Smooth muscle cell of the brain vasculature (primary cell): ENCODE measurements at regions not wholly inside any gene's neighbourhood (a gene's known extent, or its start where the extent isn't known, plus 50 kb on each side); places are given as distances from the start of the nearest gene placed in this dataset.

Source experiments
- DNase-seq: peaks from one replicate; pipeline ENCODE4 v3.0.0-alpha.2; 2012; ENCODE audit warnings: low read depth, low spot score

DNA sequence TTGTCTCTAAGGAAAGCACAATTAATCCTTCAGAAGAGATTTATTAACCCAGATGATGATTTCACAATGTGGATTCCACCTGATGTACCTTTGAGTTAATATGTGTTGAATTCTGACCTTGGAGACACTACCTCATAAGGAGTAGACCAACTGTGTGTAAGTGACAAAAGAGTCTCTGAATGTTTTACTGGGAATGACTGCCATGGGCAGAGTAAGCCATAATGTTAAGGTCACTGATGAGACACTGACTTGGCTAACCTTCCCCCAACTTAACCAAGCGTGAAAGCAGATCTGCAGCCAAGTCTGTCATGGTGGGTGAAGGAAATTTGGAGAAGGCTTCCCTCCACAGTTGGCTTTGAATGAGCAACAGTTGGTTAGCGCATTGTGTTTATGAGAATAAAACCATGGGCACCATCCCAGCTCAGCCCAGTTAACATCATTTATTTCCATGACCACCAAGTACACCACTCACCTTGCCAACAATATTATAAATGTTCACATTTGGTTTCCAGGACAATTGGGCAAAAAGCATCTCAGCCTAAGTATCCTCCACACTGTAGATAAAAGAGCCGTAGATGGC is 618.5 kb downstream of the KCNJ2 start:
- no peak for DNase-seq

DNA sequence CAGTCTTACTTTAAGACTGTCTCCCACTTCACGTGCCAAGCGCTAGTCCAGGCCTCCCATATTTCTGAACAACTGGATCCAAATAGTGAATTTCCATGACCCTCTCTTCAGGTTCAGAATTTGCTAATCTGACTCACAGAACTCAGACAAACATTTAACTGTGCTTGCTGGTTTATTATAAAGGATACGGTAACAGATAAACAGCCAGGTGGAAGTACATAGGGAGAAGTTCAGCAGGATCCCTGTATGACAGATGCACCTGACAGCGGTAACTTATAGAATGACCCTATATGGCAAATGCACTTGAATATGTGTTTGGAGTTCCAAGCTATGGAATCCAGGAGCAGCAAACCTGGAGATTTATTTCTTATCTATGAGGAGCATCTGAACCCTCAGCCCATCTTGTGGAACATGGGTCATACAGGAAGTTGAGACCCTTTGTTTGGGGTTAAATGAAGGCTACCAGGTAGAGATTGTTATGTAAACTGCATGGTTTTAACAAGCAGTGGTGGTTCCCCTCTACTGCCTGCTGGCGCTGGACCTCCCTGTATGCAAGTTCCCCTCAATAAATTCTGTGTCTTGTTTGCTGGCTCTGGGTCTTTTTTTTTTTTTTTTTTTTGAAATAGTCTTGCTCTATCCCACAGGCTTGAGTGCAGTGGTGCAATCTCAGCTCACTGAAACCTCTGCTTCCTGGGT is 622.6 kb downstream of the KCNJ2 start:
- no peak for DNase-seq

DNA sequence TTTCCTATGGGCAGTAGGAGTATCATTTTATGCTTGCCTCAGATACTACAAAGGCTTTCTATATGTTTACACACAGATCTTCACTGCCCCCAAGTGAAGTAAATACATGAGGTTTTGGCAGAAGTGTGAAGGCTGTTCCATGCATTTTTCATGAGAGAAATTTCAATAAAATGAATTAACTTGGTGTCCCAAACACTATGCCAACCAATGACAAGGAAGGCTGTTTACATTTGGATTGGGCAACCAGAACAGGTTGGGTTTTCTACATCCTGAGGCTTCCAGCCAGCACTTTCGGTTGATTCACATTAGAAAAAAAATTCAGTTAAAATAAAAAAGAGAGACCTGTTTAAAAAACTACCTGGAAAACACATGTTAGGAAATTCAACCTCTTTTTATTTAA is 625.4 kb downstream of the KCNJ2 start:
- DNase-seq, result no peak

DNA sequence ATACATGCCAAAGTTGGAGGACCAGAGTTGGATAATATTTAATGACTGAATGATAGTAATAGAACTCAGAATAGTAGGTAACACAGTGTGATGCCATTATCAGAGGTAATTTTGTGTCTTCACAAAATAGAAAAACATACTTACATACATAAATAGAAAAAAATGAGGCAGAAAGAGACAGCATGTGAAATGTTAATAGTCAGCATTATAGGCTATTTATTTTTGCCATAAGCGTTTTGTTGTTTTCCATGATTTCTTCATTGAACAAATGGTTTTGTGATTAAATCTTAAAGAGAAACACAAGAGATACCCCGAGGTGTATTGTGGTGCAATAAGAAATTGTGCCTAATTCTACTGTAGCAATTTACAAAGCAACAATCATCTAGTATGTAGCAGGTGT is 626.3 kb downstream of the KCNJ2 start:
- no peak for DNase-seq

DNA sequence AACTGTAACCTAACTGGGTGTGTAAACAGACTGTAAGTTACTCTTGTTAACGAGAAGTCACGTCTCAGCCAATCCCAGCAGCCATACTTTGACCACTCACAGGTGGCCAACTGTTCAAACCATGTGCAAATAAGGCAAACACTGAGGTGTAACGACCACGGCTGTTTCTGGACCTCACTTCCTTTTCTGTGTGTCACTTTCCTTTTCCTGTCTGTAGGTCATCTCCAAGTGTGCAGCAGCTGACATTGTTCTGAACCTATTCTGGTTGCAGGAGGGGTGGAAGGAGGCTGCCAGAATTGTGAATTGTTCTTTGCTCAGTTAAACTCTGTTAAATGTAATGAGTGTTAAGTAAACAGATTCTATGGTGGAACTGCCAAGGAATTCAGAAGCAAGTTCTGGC is 627.4 kb downstream of the KCNJ2 start:
- no peak for DNase-seq

DNA sequence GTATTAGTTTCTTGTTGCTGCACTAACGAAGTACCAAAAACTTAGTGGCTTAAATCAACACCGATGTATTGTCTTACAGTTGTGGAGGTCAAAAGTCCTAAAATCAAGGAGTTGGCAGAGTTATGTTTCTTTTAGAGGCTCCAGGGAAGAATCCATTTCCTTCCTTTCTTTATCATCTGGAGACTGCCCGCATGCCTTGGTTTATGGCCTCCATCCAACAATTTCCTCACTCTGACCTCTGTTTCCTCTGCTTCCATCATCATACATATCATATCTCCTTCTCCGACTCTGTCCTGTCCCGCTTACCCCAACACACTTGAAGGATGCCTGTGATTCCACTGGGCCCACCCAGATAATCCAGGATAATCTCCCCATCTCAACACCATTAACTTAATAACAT is 627.8 kb downstream of the KCNJ2 start:
- no peak for DNase-seq

DNA sequence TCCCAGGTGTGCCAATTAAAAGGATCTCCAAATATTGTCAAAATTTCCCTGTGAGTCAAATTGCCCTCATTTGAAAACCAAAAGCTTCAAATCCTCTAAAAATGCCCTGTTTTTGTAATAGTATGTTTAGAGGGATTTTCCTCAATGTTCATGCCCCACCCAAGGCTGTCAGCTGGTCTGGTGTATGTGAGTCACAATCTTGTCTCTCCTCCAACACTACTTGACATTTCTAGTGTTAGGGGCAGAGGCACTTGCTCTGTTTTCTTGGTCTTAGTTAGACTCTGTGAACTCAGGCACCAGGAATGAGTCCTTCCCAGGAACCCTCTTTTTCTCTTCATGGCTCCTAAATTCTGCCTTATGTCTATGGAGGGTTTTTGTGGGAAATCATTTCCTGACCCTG is 634.8 kb downstream of the KCNJ2 start:
- DNase-seq, result no peak

DNA sequence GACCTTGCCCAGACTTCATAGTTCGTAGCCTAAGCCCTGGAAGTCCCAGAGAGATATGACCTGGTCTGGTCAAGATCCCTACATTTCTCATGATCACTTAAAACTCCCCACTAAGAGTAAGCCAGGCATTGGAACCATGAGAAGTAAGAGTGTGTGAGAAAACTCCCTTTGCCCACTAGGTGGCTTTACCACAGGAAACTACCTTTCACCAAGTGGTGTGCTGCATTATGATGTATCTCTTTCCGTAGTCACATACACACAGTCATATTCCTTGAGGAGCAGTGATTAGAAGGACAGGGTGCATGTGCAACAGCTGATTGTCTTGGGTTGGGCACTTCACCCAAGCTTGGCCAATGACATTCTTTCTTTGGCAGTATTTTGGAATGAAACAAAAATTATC is 639.3 kb downstream of the KCNJ2 start:
- DNase-seq, result no peak

DNA sequence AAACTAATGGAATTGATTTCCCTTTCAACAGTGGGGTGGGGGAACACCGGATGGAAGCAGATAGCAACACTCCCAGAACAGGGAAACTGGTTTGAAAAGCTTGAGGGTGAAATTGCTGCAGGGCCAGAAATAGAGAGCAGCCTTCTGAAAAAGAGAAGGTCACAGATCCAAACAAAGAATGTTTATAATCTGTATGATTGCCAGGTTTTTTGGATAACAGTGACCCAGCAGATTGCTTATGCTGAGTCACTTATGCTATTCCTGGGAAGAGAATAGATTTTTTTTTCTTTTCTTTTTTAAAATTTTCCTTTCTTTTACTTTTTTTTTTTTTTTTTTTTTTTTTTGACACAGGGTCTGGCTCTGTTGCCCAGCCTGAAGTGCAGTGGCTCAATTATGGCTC is 641.3 kb downstream of the KCNJ2 start:
- DNase-seq, result no peak

DNA sequence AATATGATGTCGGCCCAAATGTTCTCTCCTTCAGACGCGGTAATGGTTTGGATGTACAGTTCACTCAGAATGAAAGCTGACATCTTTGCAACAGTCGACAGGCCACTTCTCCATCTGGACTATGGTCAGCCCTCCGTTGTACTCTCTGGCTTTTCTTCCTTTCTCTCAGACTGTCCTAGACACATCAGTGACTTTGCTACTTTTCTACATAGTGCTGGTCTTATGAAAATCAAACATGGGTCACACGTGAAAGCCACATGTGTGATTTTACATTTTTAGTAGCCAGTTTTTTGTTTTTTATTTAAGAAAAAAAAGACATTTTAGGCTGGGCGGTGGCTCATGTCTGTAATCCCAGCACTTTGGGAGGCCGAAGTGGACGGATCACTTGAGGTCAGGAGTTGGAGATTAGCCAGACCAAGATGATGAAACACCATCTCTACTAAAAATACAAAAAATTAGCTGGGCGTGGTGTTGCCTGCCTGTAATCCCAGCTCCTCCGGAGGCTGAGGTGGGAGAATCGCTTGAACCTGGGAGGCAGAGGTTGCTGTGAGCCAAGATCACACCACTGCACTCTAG is 644.1 kb downstream of the KCNJ2 start:
- DNase-seq, result no peak

DNA sequence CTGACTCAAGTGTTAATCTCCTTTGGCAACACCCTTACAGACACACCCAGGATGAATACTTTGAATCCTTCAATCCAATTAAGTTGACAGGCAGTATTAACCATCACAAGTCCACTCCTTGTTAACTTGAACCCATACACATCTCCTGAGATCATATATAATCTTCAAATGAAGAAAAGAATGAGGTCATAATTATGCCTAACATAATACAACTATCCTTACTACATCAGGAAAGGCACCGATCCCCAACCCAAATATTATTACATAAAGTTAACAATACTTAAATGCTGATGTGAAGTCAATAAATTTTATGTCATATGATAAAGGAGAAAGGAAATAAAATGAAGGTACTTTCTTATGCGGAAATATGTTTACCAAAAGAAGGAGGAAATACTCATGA is 649.9 kb downstream of the KCNJ2 start:
- no peak for DNase-seq

DNA sequence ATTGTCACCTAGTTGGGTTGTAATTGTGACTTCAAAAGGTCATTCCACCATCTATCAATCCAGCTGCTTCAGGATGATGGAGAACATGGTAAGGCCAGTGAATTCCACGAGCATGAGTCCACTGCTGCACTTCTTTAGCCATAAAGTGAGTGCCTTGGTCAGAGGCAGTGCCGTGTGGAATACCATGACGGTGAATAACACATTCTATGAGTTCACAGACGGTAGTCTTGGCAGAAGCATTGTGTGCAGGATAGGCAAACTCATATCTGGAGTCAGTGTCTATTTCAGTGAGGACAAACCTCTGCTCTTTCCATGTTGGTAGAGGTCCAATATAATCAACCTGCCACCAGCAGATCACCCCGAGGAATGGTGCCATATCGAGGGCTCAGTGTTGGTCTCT is 650.9 kb downstream of the KCNJ2 start:
- DNase-seq, result no peak

DNA sequence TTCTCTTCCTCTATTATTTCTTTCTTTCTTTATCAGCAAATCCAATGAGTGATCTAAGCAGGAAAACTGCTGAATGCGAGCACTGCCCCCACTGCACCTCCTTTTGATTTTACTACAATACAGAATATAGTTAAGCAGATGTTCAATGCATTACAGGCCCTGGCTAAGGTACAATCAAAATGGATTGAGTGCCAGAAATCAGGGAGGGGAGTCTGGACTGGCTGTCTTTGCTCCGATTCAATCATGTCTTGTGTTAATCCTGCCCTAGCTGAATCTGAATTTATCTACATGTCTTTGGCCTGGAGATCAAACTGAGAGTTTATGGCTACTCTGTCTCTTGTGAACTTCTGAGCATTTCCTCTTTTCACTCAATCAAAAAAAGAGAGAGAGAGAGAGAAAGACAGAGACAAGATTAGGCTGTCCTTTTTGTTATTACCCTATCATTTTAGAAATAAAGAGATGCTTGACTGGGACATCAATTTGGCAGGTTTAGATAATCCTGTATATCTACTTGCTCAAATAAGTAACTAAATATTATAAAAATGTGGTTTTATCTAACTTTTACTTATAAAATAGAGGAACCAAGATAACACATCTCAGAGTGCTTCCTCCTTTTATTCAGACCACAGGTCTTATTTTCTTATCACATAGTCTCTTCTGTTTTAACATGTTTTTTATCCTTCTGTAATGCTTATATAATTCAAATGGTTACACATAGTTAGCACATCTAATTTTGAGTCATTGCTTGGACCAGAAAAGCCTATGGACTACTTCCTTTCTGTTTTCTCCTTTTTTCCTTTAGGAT is 656.2 kb downstream of the KCNJ2 start:
- DNase-seq, result no peak

DNA sequence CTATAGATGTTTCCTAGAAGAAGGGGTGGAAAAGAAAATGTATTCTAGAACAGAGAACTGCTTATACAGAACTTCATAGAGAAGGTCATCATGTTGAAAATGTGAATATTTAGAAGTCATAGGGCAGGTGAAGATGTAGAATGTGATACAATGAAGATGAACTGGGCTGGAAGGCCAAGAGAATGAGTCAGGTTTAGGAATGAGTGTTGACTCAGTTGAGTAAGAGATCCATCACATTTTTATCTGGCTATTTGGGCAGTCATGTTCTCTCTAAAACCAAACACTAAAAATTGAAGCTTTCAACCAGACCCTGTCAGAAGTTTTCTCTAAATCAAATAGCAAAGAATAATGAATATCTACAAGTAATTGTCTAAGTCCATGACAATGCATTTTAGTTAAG is 660.5 kb downstream of the KCNJ2 start:
- DNase-seq, result no peak

DNA sequence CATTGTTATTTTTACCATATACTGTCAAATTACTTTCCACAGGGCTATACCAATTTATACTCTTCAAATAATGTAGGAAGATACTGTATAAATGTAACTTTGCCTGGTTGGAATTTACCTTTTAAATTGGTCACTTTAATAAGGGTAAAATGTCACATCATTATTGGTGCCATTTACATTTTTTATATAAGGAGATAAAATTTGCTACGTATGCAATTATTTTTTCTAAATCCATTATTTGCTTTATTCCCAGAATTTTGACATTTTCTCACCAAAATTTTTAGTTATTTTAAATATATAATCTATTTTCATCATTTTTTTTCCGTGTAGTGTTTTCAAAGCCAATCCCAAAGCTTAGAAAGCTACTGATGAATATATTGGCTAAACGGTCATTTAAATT is 664.7 kb downstream of the KCNJ2 start:
- no peak for DNase-seq

DNA sequence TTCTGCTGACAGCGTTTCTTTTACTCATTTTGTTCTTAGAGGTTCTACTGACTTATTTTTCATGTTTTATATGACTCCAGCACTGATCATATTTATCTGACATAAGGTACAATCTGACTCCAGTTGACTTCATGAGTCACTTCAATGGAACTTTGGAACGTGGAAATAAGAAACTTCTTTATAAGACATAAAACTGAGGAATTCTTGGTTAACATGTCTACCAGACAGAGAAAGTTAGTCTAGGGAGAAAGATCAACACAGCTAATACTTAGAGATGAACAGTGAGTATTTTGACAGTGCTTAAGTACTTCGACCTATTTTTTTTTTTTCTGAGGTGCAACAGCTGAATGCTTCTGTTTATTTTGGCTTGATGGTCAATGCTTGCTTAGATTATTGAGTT is 679.5 kb downstream of the KCNJ2 start:
- peak; percentile 35 for DNase-seq

DNA sequence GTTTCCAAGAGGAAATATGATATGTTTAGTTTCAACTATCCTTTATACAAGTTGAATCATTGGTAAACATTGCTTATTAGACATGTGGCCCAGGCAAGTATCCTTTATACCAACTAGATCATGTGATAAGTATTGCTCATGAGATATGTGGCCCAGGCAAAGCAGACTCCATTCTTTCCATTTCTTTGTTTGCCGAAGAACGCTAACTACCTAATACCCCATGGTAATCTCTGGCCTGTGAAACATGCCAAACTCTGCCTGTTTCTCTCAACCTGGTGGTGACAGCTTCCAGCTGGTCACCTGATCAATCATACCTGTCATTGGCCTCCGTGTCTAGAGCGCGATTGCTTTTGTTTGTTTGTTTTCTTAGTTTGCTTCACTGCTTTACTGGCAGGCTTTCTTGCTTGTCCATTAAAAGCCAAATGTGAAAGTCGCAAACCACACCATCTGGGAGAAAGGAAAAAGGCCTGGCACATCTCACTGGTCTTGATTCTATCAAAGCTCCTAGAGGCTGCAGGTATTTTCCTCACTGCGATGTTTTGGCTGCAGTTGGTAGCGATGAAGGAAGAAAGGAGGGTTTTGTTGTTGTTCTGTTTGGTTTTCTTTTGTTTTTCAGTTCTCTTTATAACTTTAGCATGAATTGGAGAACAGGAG is 686.2 kb downstream of the KCNJ2 start:
- DNase-seq, result peak; percentile 29

DNA sequence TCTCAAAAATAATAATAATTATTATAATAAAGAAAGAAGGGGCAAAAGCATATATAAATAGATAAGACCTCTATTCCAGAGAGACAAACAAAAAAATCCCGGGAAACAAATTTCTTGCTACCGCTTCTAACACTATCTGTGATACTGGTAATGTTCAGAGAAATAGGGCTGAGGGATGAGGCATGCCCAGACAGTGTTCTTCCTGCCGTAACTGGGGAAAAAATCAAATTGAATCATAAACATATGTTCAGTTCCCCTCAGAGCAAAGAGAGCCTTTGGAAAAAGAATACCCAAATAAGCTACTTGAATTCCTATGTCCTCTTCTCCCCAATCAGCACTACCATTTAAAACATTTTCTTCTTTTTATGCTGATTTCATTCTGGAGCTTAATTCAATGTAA is 688.0 kb downstream of the KCNJ2 start:
- DNase-seq, result no peak

DNA sequence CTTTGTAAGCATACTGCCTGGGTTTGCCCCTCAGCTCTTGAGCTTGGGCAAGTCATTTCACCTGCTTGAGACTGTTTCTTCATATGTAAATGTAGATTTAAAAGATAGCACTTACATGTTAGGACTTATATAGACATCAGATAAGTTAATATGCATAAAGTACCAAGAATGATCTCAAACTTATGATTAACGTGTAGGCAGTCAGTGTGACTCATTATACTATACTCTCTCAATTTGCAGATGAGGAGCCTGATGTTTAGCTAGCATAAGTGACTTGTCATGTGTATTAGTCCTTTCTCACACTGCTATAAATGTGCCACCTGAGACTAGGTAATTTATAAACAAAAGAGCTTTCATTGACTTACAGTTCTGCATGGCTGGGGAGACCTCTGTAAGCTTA is 690.5 kb downstream of the KCNJ2 start:
- no peak for DNase-seq

DNA sequence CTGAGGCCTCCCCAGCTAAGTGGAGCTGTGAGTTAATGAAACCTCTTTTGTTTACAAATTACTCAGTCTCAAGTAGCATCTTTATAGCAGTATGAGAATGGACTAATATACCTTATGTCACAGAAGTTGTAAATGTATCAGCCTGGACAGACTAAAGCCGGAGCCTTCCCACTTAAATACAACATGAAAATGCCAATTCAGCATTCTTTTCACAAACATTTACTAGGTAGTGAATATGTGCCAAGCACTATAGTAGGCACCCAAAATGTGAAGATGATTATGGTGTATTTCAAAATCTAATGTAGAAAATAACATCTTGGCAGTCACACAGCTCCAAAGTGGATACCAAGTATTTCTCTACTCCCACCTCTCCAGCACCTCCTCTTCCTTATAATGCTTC is 693.0 kb downstream of the KCNJ2 start:
- no peak for DNase-seq

DNA sequence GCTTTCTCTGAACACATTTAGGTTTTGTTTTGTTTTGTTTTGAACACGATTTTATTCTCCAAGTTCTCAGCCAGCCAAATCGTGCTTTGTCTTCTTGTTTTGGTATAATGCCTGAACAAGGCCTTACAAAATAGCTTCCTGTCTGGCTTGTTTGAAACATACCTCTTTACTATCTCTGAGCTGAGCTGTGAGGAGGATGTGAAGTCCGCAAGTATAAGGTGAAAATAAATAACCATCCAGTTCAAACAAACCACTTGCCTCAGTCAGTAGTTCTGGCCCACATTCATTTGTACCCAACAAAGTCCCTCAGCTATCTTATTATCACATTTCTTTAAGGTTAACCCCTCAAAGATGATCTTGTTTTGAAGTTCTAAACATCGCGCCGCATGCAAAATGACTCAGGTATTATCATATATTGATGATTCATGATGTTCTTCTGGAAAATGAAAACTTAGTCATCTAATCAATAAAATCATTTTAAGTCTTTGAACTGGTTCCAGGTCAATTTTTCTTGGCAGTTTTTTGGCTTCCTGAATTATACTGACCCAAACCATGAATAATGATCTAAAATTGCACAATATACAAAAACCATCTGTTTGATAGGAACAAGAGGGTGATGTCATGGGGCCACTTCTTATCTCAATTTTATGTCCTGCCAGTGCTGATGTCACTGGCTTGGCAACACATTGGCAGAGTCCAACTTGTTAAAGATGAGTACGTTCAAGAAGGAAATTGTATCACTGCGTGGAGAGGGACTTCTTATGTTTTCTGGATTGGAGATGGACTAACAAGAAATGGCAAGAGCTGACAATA is 694.3 kb downstream of the KCNJ2 start:
- no peak for DNase-seq
